HUDEP-2 (cell line): ENCODE measurements at regions not wholly inside any gene's neighbourhood (a gene's known extent, or its start where the extent isn't known, plus 50 kb on each side); places are given as distances from the start of the nearest gene placed in this dataset.

Source experiments
- DNase-seq, 76 experiments: peaks; one replicate each; lab custom pipeline; 2025; ENCODE audit not compliant: unreplicated experiment in 76 of 76; lab: John Stamatoyannopoulos, UW

GRCh38 chr13:111472559-111473460 lies 152.4 kb downstream of the TEX29 start:
- DNase-seq: no peak

GRCh38 chr13:111474136-111475002 lies 153.9 kb downstream of the TEX29 start:
- peak in 9 of 76 experiments; percentile 0 to 23 (median 9) for DNase-seq

DNA sequence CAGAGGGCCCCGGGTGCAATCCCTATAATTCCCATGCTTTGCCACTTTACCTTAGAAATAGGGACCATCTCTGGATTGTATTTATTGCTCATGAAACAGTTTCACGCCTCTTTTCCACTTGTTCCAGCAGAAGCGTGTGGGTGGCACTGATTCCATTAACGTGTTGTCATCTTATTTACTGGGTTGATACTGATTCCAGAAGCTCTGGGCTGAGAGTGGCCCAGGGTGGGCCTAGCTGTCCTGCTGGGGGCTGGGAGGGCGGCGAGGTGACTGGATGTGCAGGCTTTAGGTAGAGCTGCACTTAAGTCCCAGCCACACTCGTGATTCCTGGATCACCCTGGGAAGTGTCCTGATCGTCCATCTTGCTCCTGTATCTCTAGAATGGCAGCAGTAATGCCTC lies 155.0 kb downstream of the TEX29 start:
- DNase-seq: no peak

DNA sequence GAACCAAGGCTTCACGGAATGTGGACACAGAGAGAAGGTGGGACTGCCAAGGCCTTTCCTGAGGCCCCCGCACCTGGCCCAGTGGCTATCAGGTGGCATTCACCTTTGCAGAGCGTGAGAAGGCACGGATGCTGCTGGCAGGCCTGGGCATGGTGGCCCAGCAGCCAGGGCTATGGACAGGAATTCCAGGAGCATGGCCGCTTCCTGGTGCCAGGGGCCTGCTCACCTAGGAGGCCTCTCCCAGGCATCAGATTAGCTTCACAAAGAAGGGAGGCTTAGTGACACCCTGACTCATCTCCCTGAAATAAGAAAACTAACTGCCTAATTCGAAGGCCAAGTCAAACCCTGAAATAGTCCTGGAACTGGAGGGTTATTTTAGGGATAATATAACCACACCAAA lies 155.8 kb downstream of the TEX29 start:
- no peak for DNase-seq

DNA sequence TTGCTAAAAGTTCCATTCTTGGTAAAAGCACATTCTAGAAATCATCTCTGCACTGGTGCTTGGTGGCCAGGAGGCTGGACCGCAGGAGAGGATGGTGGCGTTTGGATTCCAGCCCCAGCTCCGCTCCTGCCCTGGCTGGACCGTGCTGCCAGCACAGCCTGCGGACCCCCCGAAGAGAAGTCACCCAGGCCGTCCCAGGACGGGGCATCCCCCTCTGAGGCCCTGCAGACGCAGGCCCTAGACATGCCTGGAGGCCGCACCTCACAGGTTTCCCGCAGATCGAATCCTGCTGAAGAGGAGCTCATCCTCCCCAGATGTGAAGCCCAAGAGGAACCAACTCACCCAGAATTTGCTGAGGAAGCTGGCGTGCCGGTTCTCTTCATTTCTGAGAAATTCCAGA lies 159.0 kb downstream of the TEX29 start:
- DNase-seq: no peak

DNA sequence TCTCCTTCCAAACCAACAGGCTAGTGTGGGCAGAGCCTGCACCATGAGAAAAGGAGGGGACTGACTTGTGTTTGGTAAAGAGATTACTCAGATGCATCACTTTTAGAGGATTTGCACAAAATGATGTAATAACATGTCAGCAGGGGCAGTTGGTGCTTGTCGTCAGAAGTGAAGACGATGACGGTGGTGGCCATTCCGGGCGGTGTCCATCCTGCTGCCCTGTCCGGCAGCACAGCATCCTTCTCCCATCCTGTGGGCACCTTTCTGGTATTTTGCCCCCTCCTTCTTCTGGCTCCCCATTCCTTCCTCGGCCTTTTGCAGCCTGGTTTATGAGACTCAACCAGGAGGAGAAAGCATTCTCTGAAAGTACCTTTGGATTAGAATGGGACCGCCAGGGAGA lies 160.1 kb downstream of the TEX29 start:
- DNase-seq: no peak

DNA sequence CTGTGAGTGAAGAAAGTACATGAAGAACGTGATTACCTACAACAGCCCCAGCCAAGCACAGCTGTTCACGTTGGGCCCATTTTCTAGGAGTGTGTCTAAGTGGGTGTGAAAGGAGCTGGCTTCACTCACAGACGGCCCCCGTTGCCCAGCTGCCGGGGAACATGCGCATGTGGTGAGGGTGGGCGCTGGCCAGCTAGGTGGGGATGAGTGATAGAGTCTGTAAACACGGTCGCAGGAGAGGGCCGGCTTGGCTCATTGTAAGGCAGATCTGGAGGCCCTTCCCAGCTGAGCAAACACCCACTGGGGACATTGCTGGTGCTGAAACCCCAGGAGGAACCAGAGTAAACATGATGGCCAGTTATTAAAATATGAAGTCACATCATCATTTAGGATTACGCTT lies 160.5 kb downstream of the TEX29 start:
- DNase-seq: no peak

- DNase-seq: no peak
Measured at GRCh38 chr13:111482126-111482525, 161.7 kb downstream of the TEX29 start.

DNA sequence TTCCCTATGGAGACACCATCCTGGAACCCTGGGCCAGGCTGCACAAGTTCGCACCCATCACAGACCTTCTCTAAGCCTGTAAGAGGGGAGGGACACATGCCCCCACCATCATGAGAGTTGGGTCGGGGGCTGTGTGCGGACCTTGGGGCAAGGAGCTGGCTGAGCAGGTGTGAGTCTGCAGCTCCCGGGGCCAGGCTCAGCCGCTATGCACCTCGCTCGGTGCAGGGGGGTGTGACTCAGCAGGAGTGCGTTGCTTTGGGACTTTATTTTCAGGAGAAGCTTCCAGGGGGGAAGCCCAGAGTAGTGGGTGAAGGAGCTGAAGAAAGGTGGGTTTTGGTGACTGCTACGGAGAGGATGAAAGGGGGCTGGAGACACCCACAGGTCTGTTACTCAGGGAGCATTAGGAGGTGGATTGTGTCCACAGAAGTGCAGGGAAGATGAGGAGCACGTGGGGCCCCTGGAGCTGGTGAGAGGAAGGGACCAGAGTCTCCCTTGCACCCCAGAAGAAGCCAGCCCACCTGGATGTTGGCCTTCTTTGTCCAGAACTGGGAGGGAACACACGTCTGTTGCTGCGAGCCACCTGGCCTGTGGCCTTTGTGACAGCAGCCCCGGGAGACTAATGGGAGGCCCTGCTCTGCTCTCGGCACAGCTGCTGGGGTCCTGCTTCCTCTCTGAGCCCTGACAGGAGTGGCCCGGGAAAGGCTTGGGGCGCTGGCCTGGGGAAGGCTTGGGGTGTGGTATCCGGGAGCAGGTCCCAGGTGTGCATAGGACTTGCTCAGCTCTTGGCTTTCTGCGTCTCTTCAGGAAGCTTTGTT lies 162.6 kb downstream of the TEX29 start:
- no peak for DNase-seq

DNA sequence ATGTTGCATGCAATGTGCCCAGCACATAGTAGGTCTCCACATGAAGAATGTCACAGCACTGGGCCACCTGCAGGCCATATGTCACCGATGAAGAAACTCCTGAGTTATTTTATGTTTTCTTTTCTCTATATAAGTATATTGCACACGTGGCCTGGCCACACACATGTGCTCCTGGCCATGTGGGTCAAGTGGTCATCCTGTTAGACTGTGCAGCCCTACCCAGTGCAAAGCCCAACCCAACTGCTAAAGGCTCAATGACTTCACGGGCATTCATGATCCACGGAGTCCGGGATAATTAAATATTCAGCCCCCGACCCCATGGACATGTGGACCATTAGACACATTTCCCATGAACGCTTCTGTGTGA lies 163.2 kb downstream of the TEX29 start:
- DNase-seq: no peak

DNA sequence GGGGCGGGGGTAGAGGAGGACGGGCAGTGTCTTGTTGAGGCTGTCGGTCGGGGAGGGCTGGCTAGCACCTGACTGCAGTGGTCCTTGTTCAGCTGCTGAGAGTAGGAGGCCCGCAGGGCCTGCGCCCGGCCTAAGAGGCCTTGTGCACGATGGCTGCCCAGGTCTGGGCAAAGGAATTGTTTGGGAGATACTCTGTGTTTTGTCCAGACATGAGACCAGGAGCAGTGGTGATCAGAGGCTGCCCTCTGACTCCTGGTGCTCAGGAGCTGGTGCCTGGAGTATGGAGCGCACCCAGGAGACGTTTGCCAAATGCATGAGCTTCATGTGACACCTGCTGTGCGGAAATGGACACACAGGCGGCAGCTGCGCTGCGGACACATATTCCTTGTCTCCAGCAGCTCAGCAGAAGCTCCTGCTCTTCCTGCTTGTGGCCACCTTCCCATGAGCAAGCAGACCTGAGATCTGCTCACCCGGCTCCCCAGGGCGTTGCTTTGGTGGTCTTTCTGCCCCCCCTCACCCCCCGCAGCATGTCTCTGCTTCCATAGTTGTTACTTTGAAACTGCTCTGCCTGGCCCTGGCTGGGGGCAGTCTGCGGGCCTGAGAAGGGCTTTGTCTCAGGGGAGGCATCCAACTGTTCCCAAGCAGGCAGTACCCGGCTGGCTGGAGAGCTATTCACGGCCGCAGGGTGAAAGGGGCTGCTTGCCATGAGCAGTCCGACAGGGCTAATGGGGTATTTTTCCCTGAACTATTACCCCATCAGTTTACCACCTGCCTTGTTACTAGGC lies 163.9 kb downstream of the TEX29 start:
- no peak for DNase-seq

DNA sequence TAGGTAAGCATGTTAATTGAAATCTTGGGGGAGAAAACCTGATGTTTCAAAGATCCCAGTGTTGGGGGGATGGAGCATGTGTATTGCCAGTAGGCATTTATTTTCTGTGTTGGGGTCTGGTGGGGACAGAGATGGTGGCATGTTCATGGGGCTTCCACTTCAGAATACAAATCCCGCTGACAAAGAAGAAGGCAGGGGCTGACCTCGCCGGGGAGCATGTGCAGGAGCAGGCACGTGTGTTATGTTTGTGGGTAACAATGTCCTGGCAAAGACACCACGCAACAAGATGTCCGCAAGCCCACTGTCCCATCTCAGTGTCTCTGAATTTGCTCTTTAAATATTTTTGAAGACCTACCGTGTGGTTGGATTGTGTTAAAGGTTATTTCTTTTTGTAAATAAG lies 164.5 kb downstream of the TEX29 start:
- no peak for DNase-seq

GRCh38 chr13:111485491-111486250 lies 165.2 kb downstream of the TEX29 start:
- DNase-seq: no peak

- no peak for DNase-seq
Measured at GRCh38 chr13:111486331-111486730, 165.9 kb downstream of the TEX29 start.

DNA sequence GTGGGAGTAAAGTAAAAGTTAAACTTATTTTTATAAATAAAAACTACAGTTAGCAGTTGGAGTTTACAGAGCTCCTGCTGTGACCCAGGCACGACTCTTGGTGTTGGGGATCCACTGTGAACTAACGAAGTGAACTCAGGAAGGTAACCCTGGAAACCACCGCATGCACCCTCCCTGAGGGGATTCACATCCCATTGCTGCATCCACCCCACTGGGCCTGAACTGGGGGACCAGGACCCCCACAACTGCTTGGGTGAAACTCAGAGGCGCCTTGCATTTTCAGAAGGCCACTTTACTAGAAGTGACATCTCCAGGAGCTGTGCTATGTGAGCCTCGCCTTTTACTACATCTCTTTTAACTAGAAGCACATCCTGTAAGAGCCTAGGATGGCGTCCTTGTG lies 166.4 kb downstream of the TEX29 start:
- no peak for DNase-seq

DNA sequence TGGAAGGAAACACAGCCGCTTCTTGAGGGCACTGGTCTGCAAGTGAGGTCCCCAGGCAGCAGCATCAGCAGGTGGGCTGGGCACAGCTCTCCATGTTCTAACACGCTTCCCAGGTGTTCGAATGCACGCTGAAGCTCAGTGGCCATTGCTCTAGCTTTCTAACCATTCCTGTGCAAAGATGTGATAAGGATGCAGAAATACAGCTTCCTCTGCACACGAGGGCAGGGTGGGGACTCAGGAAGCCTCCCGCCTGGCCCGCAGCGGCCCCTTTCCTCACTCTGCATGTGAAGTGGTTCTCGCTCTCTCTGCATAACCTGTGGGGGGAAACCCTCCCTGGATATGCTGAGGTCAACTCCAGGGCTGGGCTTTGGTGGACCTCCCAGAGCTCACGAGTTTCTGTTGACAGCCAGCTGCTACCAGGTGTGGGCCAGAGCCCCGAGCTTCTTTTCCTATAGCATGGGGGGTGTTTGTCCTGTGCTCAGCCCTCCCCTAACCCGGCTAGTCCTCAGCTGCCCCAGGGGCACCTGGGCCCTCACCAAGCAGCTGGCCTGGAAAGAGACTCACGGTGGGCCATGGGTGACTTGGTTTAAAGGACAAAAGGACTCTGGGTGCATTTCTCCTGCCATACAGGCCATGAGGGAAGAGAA lies 168.2 kb downstream of the TEX29 start:
- DNase-seq: no peak

GRCh38 chr13:111489301-111489700 lies 168.9 kb downstream of the TEX29 start:
- no peak for DNase-seq

DNA sequence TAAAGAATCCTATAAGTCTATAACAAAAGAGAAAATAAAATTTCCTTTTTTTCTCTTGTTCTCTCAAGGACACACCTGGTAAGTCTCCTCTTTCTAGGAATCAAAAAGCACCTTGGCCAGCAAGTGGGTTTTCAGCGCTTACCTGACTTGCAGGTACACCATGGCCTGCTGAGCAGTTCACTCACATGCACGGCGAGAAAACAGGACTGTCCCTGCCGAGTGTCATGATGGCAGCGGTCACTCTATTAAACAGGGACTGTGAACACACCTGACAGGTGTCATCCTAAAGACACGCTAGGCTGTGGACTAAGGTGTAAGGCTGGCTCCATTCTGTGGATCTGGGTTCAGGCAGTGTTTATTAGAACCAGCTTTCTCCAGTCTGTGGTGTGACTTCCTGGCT lies 170.2 kb downstream of the TEX29 start:
- DNase-seq: no peak

- DNase-seq: no peak
Measured at GRCh38 chr13:111491021-111491420, 170.6 kb downstream of the TEX29 start.
